ENCODE measurements at regions not wholly inside any gene's neighbourhood (a gene's known extent, or its start where the extent isn't known, plus 50 kb on each side); places are given as distances from the start of the nearest gene placed in this dataset.

GRCh38 chr18:58805467-58806187 lies 59.0 kb upstream of the ZNF532 start:
- TF ChIP-seq CTCF (IDR thresholded peaks at IDR 0.05), result no peak
- no peak for TF ChIP-seq POLR2A (IDR thresholded peaks at IDR 0.05)
